OCI-LY1 (cell line): ENCODE measurements at regions not wholly inside any gene's neighbourhood (a gene's known extent, or its start where the extent isn't known, plus 50 kb on each side); places are given as distances from the start of the nearest gene placed in this dataset.

Source experiments
- CTCF ChIP-seq: fragments of 200-600 bp; sonication (generic), shearing (Covaris generic); IDR thresholded peaks from 2 replicates; pipeline ENCODE4 v1.5.1; 2017; ENCODE audit warnings: mild to moderate bottlenecking, antibody characterized with exemption, low read length, moderate library complexity, mixed read lengths
- EZH2 ChIP-seq: fragments of 200-600 bp; sonication (generic), shearing (Covaris generic); IDR thresholded peaks from 2 replicates; pipeline ENCODE4 v1.8.0; 2017; ENCODE audit warnings: borderline replicate concordance, mixed run types, mild to moderate bottlenecking, antibody characterized with exemption, low read length, moderate library complexity, mixed read lengths

GRCh38 chr7:41627645-41628298, 75.1 kb downstream of the INHBA start:
- TF ChIP-seq CTCF: no peak
- TF ChIP-seq EZH2: no peak
